ENCODE measurements at regions not wholly inside any gene's neighbourhood (a gene's known extent, or its start where the extent isn't known, plus 50 kb on each side); places are given as distances from the start of the nearest gene placed in this dataset.

DNA sequence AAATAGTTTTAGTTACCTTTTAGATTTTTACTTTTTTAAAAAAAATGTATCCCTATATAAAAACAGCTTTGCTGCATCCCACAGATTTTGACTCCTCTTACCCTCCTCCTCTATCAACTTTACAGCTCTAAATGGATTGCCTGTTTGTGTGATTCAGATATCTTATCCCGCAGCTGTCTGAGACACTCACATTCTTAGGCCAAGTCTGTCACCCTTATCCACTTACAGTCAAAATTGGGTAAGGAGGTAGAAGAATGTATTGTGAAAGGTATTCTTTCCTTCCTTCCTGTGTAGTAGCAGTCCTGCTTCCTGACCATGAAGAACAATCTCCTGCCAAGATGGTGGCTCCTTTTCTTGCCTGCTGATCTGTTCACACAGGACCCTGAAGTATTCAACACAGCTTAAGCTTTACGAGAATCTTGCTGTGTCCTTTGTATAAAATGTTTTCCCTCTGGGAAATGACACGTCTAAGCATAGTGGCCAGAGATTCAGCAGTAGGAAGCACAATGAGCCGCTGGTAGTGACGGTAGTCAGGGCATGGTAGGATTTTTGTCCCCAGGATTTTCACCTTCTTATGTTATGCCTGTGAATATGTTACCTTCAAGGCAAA is 67.7 kb upstream of the ST8SIA4 start:
- no peak for DNase-seq

DNA sequence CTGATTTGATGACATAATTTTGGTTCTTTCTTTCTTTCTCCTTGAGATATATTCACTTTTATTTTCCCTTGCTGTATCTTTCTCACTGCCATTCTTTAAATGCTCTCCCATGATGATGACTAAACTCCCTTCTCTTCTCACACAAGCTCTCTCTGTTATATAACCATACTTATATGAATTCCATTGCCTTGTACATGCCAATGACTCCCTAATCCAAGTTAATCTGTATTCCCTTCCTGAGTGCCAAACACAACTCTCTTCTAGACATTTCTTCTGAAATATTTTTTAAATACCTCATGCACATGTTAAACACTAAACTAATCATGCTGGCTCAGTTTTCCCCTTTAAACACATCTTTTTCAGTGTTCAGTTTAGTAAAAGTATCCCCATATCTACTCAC is 62.2 kb upstream of the ST8SIA4 start:
- DNase-seq: no peak
